ENCODE measurements at regions not wholly inside any gene's neighbourhood (a gene's known extent, or its start where the extent isn't known, plus 50 kb on each side); places are given as distances from the start of the nearest gene placed in this dataset.

DNA sequence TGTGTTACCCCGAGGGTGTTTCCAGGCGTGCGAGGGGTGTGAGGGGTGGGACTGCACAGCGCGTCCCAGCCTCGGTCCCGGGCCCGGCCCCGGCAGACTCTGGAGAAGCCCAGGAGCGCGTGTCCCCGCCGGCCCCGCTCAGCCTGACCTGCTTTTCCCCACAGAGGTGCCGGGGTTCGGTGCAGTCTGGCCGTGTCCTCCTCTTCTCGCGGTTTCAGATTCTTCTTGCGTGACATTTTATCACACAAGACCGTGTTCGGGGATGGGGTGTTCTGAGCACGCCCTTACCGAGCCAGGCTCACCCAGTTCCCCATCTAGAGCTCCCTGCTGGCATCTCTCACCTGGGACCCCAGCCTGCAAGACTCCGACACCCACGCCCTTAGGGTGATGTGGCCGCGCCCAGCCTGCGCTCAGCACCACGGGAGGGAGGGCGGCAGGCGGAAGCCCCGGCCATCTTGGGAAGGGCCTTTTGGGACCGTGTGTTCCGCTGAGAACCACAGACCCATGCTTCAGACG is 775.6 kb downstream of the BRD1 start:
- Histone ChIP-seq H2AFZ (ENCODE audit: low read depth, low read length, severe bottlenecking) (no peak overlapping the region), H3K79me2 (ENCODE audit: insufficient read depth, low read length) (no peaks in the 10 kb centered on the region), H3K4me2 (ENCODE audit: low read depth, low read length, poor library complexity, severe bottlenecking) (no peak overlapping the region), H3K36me3 (ENCODE audit: low read length) (no peaks in the 10 kb centered on the region), H4K20me1 (ENCODE audit: low read depth, low read length) (no peaks in the 10 kb centered on the region), H3K9me3 (ENCODE audit: insufficient read depth, low read length) (no peaks in the 10 kb centered on the region), H3K9ac (ENCODE audit: low read length) (no peak overlapping the region), H3K9me2 (replicated peaks; ENCODE audit: insufficient read depth, low read length) (no peaks in the 10 kb centered on the region), H3F3A (ENCODE audit: insufficient read depth) (no peaks in the 10 kb centered on the region), H3K27ac (ENCODE audit: low read depth, low read length) (no peak overlapping the region), H3K4me3 (ENCODE audit: insufficient read depth, low read length, poor library complexity, severe bottlenecking) (no peak overlapping the region), H3K27me3 (ENCODE audit: low read length) (no peaks in the 10 kb centered on the region)
- TF ChIP-seq CTCF (IDR thresholded peaks at IDR 0.05; ENCODE audit: insufficient read depth, low read length, poor library complexity, severe bottlenecking) = no peak
- no peak for TF ChIP-seq EZH2phosphoT487 (conservative IDR thresholded peaks at IDR 0.05; ENCODE audit: low read length)

DNA sequence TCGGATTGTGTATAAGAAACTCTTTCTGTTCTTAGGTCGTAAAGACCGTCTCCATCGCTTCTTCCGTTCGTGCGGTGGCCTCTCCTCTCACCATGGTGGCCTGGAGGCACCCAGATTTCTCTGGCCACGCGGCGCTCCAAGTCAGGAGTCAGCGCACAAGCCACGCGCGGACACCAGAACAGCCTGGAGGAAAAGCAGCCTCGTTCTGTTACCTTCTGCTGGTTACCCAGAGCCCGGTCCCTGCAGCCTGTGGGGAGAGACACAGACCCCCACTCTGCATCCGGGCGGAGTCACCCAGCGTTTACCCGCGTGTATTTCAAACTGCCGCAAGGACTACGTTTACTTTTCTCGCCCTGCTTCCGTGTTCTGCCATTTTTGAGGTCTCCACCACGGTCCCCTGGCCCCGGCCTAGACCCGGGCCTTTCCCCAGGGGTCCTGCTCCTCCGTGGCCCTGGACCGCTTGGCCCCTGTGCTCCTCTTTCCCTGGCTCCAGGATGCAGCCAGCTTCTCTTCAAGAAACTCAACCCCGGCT is 776.1 kb downstream of the BRD1 start:
- H3K9ac ChIP-seq (ENCODE audit: low read length) = no peak overlapping the region
- H3K36me3 ChIP-seq (ENCODE audit: low read length) = no peaks in the 10 kb centered on the region
- no peaks in the 10 kb centered on the region for H4K20me1 ChIP-seq (ENCODE audit: low read depth, low read length)
- no peaks in the 10 kb centered on the region for H3K9me2 ChIP-seq (replicated peaks; ENCODE audit: insufficient read depth, low read length)
- no peaks in the 10 kb centered on the region for H3K79me2 ChIP-seq (ENCODE audit: insufficient read depth, low read length)
- no peaks in the 10 kb centered on the region for H3F3A ChIP-seq (ENCODE audit: insufficient read depth)
- no peaks in the 10 kb centered on the region for H3K9me3 ChIP-seq (ENCODE audit: insufficient read depth, low read length)
- H3K27ac ChIP-seq (ENCODE audit: low read depth, low read length) = no peak overlapping the region
- no peak overlapping the region for H2AFZ ChIP-seq (ENCODE audit: low read depth, low read length, severe bottlenecking)
- H3K27me3 ChIP-seq (ENCODE audit: low read length) = no peaks in the 10 kb centered on the region
- no peak overlapping the region for H3K4me3 ChIP-seq (ENCODE audit: insufficient read depth, low read length, poor library complexity, severe bottlenecking)
- H3K4me2 ChIP-seq (ENCODE audit: low read depth, low read length, poor library complexity, severe bottlenecking) = no peak overlapping the region
- no peak for TF ChIP-seq EZH2phosphoT487 (conservative IDR thresholded peaks at IDR 0.05; ENCODE audit: low read length)
- TF ChIP-seq CTCF (IDR thresholded peaks at IDR 0.05; ENCODE audit: insufficient read depth, low read length, poor library complexity, severe bottlenecking) = no peak

DNA sequence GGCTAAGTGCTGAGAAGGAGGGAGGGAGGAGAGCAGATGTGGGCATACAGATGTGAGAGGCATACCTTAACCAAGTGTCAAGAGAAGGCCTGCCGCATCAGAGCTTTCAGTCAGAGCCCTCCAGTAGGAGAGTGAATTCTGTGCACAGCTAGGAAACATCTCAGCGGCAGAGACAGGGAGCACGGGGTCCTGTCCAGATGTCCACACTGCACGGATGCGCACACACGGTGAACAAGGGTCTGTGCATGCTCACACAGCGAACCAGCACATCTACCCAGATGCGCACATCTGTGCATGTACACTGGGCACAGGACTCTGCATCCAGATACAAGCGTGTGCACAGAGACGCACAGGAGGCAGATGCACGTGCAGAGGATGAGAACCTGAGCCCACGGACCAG is 778.0 kb downstream of the BRD1 start:
- no peaks in the 10 kb centered on the region for H3K36me3 ChIP-seq (ENCODE audit: low read length)
- no peaks in the 10 kb centered on the region for H3K27me3 ChIP-seq (ENCODE audit: low read length)
- H3F3A ChIP-seq (ENCODE audit: insufficient read depth) = no peaks in the 10 kb centered on the region
- no peak for TF ChIP-seq EZH2phosphoT487 (conservative IDR thresholded peaks at IDR 0.05; ENCODE audit: low read length)
- no peak for TF ChIP-seq CTCF (IDR thresholded peaks at IDR 0.05; ENCODE audit: insufficient read depth, low read length, poor library complexity, severe bottlenecking)
- no peaks in the 10 kb centered on the region for H3K9me3 ChIP-seq (ENCODE audit: insufficient read depth, low read length)
- no peaks in the 10 kb centered on the region for H3K79me2 ChIP-seq (ENCODE audit: insufficient read depth, low read length)
- no peak overlapping the region for H3K4me3 ChIP-seq (ENCODE audit: insufficient read depth, low read length, poor library complexity, severe bottlenecking)
- H2AFZ ChIP-seq (ENCODE audit: low read depth, low read length, severe bottlenecking) = no peak overlapping the region
- H3K27ac ChIP-seq (ENCODE audit: low read depth, low read length) = no peak overlapping the region
- H4K20me1 ChIP-seq (ENCODE audit: low read depth, low read length) = no peaks in the 10 kb centered on the region
- H3K9me2 ChIP-seq (replicated peaks; ENCODE audit: insufficient read depth, low read length) = no peaks in the 10 kb centered on the region
- H3K4me2 ChIP-seq (ENCODE audit: low read depth, low read length, poor library complexity, severe bottlenecking) = no peak overlapping the region
- H3K9ac ChIP-seq (ENCODE audit: low read length) = no peak overlapping the region
